NCI-H510A (cell line): ENCODE measurements at regions not wholly inside any gene's neighbourhood (a gene's known extent, or its start where the extent isn't known, plus 50 kb on each side); places are given as distances from the start of the nearest gene placed in this dataset.
"Not testable (repeated sequence)": the region's sequence is repeated elsewhere in the genome, so short reads cannot be mapped to it uniquely, and the experiment has no call there.

ENCODE experiments used
- DNase-seq: peaks from one replicate; lab custom pipeline; 2025; lab: John Stamatoyannopoulos, UW

- DNase-seq: no peak
These were observed 72.5 kb downstream of the LHX2 start for GRCh38 chr9:124084087-124084486.

DNA sequence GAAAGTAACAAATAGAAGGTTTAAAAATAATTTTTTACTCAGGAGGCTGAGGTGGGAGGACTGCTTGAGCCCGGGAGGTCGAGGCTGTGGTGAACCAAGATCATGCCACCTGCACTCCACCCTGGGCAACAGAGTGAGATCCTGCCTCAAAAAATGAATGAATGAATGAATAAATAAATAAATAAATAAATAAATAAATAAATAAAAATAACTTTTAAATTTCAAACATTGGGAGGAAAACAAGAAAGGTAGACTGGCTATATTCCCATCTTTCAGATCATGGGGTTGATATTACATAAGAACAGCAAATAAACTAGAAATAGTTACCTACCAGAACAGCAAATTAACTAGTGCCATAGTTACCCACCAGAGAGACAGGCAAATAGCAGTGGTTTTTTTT lies 75.7 kb downstream of the LHX2 start:
- no peak for DNase-seq

- no peak for DNase-seq
These were observed 76.9 kb downstream of the LHX2 start for GRCh38 chr9:124088476-124088837.

GRCh38 chr9:124089631-124090488 lies 78.3 kb downstream of the LHX2 start:
- not testable (repeated sequence) for DNase-seq

DNA sequence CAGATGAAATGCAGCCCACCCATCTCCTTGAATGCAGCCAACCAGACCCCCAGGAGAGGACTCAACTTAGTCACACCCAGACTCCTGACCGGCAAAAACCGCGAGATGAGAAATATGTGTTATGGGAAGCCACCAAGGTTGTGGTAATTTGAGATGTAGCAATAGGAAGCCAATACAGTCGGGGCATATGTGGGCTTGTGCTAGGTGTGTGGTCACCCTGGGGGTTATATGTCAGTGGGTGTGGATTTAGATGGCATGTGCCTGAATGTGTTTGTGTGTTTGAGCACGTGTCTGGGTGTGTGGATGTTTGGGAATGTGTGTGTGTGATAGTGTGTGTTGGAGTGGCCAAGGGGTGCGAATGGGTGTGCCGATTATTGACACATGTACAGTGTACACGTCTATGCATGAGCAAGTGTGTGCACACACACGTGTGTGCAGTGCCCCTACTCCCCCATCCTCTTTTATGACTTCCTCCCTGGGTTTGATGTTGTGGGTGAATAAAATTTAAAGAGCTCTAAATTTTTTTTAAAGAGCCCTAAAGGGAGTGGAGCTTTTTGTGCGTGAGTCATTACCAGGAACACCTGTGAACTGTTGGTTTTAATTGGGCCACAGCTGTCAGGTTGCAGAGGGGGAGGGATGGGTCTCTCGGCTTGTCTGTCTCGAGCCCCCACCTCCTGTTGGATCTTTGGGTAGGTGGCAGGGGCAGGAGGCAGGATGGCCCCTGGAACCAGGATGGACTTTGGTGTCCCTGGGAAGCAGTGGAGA lies 86.8 kb downstream of the LHX2 start:
- DNase-seq: no peak

DNA sequence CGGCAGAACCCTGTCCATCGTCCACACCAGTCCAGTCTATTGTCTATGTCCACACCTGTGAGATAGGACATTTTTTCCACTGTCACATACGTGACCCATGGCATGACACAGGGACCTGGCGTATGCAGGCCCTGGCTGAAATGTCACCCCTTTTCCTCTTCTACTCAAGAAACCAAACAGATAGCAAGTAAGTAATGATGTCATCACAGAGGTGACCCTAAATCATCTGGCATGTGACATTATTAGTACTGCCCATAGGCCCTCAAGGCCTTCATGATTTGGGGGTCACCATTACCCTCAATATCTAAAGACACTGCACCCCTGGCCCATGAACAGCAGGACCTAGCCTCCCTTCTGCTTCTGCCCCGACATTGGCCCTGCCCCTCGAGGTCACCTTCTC lies 88.3 kb downstream of the LHX2 start:
- DNase-seq: no peak

DNA sequence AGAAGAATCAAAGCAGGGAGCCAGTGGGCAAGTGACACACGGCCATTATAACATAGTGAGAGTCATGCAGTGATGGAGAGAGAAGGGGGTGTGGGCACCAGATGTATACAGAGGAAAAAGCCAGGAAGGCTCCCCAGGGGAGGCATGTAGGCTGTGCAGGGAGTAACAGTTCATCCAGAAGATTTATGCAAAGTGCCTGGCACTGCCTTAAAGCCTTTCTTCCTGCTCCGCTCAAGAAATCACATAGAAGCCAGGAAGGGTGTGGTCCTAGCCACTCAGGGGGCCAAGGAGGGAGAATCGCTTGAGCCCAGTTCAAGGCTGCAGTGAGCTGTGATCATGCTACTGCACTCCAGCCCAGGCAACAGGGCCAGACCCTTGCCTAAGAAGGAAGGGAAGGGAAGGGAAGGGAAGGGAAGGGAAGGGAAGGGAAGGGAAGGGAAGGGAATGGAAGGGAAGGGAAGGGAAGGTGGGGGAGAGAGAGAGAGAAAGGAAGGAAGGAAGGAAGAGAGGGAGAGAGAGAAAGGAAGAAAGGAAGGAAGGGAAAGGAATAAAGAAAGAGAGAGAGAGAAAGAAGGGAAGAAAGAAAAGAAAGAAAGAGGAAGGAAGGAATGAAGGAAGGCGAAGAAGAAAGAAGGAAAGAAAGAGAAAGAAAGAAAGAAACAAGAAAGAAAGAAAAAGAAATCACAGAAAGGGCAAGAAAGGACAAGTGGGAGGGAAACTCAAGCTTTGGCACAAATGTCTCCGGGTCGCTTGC lies 89.8 kb downstream of the LHX2 start:
- no peak for DNase-seq

- no peak for DNase-seq
These were observed 90.4 kb downstream of the LHX2 start for GRCh38 chr9:124101969-124102345.

GRCh38 chr9:124102363-124102762 lies 90.8 kb downstream of the LHX2 start:
- DNase-seq: no peak

GRCh38 chr9:124105266-124105665 lies 93.7 kb downstream of the LHX2 start:
- no peak for DNase-seq

DNA sequence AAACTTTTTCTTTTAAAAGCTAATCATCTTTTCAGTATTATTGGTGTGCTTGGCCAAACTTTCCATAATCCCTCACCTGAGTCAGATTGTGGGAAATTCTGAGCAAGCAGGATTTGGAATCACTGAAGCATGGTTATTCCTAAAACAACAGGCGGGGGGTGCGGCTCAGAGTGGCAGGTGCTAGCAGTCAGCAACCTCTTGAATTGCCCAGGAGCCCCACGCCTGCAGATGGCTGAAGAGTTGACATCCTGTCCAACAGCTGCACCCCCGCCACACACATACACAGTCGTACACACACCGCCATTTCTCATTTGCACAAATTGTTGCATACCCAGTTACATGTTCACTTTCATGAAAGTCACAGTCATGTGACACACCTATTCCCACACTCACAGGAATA lies 96.6 kb downstream of the LHX2 start:
- DNase-seq: peak; percentile 95

DNA sequence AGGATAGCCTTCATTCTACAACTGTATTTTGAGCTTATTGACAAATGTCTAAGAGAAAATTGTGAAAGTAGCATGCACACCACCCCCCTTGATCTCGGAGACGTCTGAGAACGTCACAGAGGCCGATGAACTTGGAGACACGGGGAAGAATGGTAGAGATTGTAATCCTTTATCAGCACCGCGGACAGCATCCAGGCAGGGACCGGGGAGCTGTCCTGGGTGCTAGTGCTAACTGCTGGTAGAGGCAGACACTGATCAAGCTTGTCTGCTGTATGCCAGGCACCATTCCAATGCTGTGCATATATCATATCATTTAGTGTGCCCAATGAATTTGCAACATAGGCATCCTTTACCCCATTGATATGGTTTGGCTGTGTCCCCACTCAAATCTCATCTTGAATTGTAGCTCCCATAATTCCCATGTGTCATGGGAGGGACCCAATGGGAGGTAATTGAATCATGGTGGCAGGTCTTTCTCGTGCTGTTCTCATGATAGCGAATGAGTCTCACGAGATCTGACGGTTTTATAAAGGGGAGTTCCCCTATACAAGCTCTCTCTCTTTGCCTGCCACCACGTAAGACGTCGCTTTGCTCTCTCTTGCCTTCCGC lies 98.8 kb downstream of the LHX2 start:
- DNase-seq: no peak

GRCh38 chr9:124116683-124117363 lies 105.3 kb downstream of the LHX2 start:
- no peak for DNase-seq

- no peak for DNase-seq
These were observed 107.3 kb downstream of the LHX2 start for GRCh38 chr9:124118894-124119293.

- no peak for DNase-seq
These were observed 108.7 kb downstream of the LHX2 start for GRCh38 chr9:124120272-124120671.

GRCh38 chr9:124121725-124122124 lies 110.2 kb downstream of the LHX2 start:
- DNase-seq: no peak

GRCh38 chr9:124122321-124122720 lies 110.8 kb downstream of the LHX2 start:
- no peak for DNase-seq

DNA sequence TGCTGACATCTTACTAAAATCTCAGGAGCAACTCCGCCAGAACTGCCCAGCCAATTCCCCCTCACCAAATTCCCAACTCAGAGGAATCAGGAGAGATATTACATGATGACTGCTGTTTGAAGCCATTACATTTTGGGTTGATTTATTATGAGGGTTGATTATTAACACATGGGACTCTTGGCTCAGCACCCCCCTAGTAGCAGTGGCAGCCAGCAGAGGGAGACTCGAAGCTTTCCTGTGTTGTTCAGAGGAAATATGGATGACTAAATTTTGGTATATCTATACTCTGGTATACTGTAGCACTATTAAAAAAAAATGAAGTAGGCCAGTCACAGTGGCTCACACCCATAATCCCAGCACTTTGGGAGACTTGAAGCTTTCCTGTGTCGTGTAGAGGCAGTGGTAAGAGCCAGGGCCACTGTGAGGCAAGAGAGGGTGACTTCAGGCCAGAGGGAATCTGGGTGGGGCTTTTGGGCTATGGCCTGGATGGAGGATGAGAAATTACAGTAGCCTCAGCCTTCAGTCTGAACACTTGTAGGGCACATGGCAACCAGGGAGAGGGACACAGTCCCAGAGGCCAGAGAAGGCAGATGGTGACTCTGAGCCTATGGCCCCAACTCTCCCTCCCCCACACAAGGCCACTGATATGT lies 111.4 kb downstream of the LHX2 start:
- no peak for DNase-seq

- not testable (repeated sequence) for DNase-seq
These were observed 112.1 kb downstream of the LHX2 start for GRCh38 chr9:124123621-124124020.

DNA sequence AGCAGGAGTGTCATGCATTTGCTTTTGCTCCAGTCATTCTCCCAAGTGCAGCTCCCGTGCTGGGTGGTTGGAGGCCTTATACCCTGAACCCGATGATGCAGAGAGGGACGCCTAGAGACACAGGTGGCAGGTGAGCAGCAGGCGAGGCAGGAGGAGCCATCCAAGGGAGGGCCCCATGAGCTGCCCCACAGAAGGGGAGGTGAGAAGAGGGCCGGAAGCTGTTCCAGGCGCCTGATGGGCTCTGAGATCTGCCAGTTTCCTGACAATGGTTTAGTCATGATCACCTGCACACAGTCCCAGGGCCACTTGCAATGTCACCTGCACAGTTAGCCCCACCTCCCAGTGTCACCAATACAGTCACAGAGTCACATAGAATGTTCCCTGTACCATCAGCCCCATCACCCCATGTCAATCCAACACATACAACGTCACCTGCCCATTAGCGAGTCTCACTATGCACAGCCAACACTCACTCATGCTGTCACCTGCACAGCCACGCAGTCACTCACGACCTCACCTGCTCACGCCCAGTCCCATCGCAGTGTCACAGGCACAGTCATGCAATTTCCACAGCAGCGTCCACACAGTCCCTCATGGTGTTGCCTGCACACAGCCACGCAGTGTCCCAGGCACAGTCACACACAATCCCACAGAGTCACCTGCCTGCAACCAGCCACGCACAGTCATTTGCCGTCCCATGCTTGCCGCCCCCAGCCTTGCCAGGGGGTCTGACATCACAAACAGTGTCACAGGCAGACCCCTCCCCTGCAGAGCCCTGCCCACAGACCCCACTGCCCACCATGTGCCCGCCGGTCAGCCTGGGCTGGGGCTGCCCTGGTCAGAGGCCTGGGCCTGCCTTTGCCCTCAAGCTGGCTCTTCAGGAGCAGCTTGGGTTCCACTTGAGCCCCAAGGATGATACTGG lies 113.4 kb downstream of the LHX2 start:
- peak; percentile 90 for DNase-seq
